KOPT-K1 (cell line): ENCODE measurements at regions not wholly inside any gene's neighbourhood (a gene's known extent, or its start where the extent isn't known, plus 50 kb on each side); places are given as distances from the start of the nearest gene placed in this dataset.
"Not testable (repeated sequence)": the region's sequence is repeated elsewhere in the genome, so short reads cannot be mapped to it uniquely, and the experiment has no call there.

ENCODE experiments used
- H3K27ac ChIP-seq: fragments of 200-600 bp; sonication (generic); 2 replicates; pipeline ENCODE4 v1.5.1; 2016; ENCODE audit warnings: antibody characterized with exemption, mild to moderate bottlenecking, low read depth, low read length; ENCODE audit not compliant: poor library complexity, severe bottlenecking
- H3K36me3 ChIP-seq: fragments of 200-600 bp; sonication (generic); 2 replicates; pipeline ENCODE4 v1.5.1; 2017; ENCODE audit warnings: antibody characterized with exemption, mild to moderate bottlenecking, low read length, moderate library complexity; ENCODE audit not compliant: insufficient read depth
- H3K9me3 ChIP-seq: fragments of 200-600 bp; sonication (generic); 2 replicates; pipeline ENCODE4 v1.5.1; 2017; ENCODE audit warnings: antibody characterized with exemption, low read length, mild to moderate bottlenecking; ENCODE audit not compliant: insufficient read depth, poor library complexity, severe bottlenecking

DNA sequence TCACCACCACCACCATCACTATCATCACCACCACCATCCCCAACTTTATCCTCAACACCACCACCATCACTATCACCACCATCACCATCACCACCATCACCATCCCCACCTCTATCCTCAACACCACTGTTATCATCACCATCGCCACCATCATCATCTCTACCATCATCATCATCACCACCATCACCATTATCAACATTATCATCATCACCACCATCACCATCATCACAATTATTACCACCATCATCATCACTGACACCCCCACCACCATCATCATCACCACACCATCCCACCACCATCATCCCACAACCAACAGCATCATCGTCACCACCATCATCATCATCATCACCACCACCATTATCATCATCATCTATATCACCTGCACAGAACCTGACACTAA, 188.4 kb upstream of the PWP1 start:
- Histone ChIP-seq H3K9me3 (no peaks in the 10 kb centered on the region), H3K27ac (no peak overlapping the region), H3K36me3 (no peaks in the 10 kb centered on the region)

DNA sequence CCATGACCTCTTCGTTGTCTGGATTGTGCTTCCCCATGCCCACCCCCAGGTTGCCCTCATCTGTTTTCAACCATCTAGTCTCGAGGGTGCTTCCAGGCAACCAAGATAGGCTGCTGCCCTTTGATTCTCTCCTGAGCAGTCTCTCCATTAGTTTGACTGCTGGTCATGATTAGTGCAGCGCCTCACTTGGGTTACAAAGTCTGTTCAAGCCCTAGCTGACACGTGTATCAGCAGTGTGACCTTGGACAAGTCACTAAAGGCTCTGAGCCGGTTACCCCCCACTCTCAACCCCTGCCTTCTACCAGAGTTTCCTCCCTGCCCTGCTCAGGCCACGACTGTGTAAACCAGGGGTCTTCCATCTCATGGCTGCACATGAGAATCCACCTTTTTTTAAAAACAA, 185.3 kb upstream of the PWP1 start:
- Histone ChIP-seq H3K36me3 (no peaks in the 10 kb centered on the region), H3K9me3 (no peaks in the 10 kb centered on the region), H3K27ac (no peak overlapping the region)

DNA sequence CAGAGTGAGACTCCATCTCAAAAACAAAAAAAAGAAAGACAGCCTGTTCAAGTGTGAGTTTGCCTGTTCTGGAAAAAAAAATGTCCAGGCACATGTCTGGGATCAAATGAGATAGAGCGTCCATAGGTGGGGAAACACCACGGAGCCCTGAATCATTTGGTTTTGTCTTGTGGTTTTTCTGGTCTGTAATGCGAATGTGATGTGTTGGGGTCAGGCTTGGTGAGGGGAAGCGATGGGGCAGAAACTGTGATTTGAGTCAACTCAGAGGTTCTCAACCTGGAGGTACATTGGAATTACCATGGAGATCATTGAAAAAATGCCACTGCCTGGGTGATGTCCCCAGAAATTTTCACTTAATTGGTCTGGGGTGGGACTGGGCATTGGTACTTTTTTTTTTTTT, 183.9 kb upstream of the PWP1 start:
- no peaks in the 10 kb centered on the region for H3K36me3 ChIP-seq
- no peak overlapping the region for H3K27ac ChIP-seq
- no peaks in the 10 kb centered on the region for H3K9me3 ChIP-seq

DNA sequence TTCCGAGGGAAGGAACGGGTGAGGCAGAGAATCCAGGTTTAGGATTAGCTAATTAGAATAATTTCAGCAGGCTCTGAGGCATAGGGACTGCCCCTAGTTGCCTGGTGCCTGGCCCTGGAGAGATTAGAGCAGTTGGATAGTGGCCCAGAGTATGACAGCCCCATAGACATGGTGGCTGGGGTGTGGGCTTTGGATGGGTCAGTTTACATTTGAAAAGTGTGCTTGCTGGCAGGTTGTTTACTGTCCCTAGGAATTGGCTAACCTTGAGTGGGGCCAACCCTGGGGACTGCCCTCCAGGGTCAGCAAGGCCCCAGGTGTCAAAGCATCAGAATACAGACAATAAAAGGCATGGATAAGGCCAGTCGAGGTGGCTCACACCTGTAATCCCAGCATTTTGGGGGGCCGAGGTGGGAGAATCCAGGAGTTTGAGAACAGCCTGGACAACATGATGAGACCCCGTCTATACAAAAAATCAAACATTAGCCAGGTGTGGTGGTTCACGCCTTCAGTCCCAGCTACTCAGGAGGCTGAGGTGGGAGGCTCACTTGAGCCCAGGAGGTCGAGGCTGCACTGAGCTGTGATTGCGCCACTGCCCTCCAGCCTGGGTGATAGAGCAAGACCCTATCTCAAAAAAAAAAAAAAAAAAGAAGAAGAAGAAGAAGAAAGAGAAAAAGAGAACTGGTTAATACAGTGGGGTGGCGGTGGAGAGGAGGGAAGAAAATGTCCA, 182.3 kb upstream of the PWP1 start:
- H3K9me3 ChIP-seq: no peaks in the 10 kb centered on the region
- H3K27ac ChIP-seq: no peak overlapping the region
- H3K36me3 ChIP-seq: no peaks in the 10 kb centered on the region

DNA sequence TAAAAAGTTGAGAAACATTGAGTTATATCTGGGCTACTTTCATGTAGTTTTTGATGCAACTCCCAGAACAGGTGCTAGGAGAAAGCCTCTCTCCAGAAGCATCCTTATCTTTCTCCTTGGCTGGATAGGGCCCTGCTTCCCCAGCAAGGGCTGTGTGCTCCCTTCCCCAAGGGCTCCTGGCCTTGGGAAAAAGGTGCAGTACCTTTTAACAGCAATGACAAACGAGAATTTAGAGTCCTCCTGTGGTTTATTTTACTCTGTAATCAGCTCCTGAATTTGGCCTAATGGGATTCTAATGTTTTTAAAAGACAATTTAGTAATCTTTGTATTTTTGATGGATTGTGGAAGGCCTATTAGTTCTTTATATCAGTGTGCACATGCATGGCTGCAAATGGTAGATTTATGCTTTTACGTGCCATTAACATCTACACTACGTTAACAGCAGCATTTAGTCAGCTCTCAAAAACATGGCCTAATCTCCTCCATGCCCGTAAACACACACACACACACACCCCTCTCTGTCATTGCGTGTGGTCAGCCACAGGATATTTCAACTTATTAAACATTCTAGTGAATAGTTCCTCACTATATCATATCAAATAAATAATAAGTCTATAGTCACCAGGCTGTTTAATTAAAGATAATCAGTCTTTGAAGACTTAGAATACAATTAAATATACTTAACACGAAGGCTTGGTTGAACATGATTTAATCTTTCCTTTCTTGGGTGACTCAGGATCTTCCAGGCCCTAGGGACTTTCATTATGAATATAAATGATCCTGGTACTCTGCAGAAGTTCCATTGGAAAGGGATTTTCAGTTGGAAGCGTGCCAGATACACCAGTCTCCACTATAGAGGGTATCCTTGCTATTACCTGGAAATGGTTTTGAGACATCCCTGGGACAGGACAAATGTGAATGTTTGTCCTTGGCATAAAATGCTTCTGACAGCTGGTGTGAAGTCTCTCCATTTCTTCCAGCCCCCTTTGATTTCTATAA, 181.4 kb upstream of the PWP1 start:
- Histone ChIP-seq H3K9me3 (no peaks in the 10 kb centered on the region), H3K36me3 (no peaks in the 10 kb centered on the region), H3K27ac (no peak overlapping the region)

DNA sequence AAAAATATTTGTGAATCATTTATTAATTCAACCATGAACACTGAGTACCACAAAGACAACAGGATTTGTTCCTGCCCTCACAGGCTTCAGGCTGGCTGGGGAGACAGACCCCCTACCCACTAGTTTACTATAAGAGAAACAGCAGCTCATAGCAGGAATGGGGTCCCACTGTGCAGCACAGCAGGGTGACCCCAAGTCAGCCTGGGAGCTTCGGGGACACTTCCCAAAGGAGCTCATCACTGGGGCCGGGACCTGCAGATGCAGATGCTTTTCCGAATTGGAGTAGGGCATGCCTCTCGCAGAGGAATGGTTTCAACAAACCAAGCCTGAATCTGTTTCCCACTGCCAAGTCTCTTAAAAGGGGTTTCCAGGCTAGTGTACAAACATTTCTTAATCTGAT, 176.2 kb upstream of the PWP1 start:
- Histone ChIP-seq H3K36me3 (no peaks in the 10 kb centered on the region), H3K9me3 (no peaks in the 10 kb centered on the region), H3K27ac (no peak overlapping the region)

DNA sequence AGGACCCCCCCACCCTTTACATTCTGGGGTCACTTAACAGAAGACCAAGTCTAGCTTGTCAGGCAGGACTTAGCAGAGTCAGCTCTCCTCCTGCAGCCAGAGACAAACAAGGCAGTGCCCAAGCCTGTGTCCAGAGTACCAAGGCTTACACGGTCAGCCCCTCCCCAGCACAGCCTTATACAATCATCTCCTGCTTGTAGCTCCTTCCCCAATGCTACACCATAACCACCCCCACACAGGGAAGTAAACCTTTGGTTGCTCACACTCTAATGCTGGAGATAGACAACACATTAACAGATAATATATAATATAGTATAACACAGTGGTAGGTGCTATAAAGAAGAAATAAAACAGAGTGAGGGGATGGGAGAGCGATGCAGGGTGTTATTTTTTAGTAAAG, 175.4 kb upstream of the PWP1 start:
- Histone ChIP-seq H3K27ac (no peak overlapping the region), H3K9me3 (no peaks in the 10 kb centered on the region)

DNA sequence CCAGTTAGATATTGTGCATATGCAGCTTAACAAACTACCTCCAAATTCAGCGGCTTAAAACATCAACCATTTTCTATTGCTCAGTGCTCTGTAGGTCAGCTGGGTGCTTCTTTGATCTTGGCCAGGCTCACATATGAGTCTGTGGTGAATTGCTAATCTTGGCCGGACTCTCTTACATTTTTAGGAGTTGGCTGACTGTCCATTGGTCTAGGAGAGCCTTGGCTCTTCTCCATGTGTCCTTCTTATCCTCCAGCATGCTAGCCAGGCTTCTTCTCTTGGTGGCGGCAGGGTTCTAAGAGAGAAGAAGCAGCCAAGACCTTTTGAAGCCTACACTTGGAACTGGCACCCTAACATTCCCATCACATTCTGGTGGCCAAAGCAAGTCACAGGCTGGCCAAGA, 174.3 kb upstream of the PWP1 start:
- H3K36me3 ChIP-seq: no peaks in the 10 kb centered on the region
- H3K9me3 ChIP-seq: no peaks in the 10 kb centered on the region
- no peak overlapping the region for H3K27ac ChIP-seq

More for the DNA sequence above, 175.4 kb upstream of the PWP1 start:
- H3K36me3 ChIP-seq: no peaks in the 10 kb centered on the region

DNA sequence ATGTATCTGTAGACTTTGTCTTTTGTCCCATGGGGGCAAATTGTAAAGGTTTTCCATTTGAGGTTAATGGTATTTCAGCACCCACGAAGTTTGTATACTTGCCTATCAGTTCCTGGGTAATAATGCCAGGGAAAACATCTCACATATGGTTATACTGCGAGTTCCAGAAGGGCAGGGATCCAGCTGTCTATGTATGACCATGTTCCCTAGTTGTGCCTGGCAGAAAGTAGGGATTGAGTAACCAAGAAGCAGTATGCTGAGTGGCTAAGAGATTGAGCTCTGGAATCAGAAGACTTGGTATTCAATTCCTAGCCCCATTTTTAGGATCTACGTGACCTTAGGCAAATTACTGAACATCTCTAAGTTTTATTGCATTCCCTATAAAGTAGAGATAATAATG, 173.2 kb upstream of the PWP1 start:
- no peak overlapping the region for H3K27ac ChIP-seq
- H3K9me3 ChIP-seq: no peaks in the 10 kb centered on the region
- no peaks in the 10 kb centered on the region for H3K36me3 ChIP-seq

DNA sequence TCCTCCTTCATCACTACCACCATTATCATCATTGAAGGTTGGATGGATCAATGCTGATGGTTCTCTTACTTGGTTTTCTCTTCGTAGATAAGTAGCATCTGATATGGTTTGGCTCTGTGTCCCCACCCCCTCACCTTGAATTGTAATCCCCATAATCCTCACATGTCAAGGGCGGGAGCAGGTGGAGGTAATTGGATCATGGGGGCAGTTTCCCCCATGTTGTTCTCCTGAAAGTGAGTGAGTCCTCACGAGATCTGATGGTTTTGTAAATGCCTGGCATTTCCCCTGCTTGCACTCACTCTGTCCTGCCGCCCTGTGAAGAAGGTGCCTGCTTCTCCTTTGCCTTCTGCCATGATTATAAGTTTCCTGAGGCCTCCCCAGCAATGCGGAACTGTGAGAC, 172.4 kb upstream of the PWP1 start:
- Histone ChIP-seq H3K9me3 (no peaks in the 10 kb centered on the region), H3K36me3 (no peaks in the 10 kb centered on the region), H3K27ac (no peak overlapping the region)

DNA sequence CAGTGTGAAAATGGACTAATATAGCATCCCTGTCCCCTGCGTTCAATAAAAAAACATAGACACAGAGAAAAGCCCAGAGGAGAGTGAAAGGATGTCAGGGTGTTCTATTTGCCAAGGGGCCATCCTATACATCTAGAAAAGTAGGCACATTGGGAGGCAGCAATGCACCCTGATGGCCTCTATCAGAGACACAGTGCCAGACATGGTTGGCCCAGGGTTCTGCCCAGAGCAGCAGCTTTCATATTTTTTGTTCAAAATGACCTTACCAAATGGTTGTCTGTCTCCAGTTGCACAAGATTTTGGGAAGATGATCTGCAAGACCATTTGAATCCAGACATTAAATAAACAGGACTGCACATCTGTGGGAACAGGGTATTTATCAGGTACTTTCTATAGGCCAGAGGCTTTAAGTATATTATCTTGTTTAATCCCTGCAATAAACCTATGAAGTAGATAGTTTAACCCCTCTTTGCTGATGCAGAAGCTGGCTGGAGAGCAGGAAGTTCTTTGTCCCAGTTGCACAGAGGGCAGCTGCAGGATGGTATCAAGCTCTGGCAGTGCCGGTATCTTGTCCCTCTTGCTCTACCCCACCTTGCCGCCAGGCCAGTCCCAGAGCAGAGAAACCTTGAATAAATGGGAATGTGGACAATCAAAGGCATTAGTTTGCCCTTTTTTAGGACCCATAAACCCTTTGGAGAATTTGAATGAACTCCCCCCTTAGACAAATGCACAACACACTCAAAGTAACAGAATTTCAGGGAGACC, 171.8 kb upstream of the PWP1 start:
- Histone ChIP-seq H3K9me3 (no peaks in the 10 kb centered on the region), H3K36me3 (no peaks in the 10 kb centered on the region), H3K27ac (no peak overlapping the region)

DNA sequence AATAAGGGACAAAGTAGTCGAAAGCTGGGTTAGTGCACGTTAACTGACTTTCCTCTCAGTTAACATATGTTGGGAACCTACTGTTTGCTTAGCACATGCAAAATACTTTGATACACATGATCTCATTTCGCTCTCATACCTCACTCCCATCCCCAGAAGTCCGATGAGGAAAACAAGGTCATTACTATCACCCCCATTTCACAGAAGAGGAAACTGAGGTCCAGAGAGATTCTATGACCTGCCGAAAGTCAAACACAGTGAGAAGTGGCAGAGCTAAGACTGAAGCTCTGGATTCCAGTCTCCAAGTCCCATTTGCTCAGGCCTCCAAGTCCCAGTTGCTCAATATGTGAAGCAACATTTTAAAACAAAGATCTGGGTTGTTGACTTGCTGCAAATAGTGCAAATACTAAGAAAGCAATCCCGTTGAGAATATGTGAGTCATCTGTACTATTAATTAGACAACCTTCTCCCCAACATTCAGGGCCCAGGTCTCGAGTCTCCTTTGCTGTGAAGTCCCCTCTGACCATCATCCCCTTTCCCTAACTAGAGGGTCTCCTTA, 170.6 kb upstream of the PWP1 start:
- H3K36me3 ChIP-seq: no peaks in the 10 kb centered on the region
- H3K9me3 ChIP-seq: no peaks in the 10 kb centered on the region
- no peak overlapping the region for H3K27ac ChIP-seq

DNA sequence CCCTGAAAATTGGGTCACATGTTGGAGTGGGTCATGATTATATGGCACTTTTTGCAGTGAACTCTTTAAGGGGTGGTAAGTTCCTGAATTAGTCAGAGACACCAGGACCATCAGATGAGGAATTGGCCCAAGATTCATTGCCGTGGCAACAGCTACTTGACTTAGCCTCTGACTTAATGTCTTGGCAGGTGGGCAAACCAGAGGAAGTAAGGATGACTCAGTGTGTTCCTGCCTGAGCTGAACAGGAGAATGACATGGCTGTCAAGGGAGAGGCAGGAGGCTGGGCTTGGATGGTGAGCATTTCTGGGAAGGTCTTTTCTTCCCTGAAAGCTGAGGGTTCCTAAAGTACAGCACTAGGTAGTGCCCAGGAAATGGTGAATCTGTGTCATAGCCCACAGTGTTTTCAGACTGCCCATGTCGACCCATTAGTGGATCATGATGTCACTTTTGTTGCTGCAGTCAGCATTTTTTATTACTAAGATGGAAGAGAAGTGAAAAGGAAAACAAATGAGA, 170.1 kb upstream of the PWP1 start:
- H3K36me3 ChIP-seq: no peaks in the 10 kb centered on the region
- H3K27ac ChIP-seq: no peak overlapping the region
- no peaks in the 10 kb centered on the region for H3K9me3 ChIP-seq

DNA sequence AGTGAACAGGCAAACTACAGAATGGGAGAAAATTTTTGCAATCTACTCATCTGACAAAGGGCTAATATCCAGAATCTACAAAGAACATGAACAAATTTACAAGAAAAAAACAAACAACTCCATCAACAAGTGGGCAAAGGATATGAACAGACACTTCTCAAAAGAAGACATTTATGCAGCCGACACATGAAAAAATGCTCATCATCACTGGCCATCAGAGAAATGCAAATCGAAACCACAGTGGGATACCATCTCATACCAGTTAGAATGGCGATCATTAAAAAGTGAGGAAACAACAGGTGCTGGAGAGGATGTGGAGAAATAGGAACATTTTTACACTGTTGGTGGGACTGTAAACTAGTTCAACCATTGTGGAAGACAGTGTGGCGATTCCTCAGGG, 167.8 kb upstream of the PWP1 start:
- H3K27ac ChIP-seq, H3K36me3 ChIP-seq, H3K9me3 ChIP-seq: not testable (repeated sequence)

DNA sequence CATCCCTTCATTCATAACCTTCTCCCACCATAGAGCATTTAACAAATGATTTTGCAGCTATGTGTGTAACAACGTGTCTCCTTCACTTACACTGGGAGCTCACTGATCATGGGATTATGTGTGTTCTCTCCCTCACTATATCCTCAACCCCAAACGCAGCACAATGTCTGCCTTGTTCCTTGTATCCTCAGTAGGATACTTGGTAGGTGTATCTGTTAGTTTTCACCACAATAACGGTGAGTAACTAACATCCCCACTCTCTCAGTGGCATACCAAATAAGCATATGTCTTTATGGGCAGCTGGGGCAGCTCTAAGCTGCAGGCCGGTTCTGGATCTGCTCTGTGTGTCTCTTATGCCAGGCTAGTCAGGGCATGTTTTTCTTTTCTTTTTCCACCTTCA, 166.7 kb upstream of the PWP1 start:
- no peaks in the 10 kb centered on the region for H3K36me3 ChIP-seq
- H3K9me3 ChIP-seq: no peaks in the 10 kb centered on the region
- H3K27ac ChIP-seq: no peak overlapping the region
